ENCODE measurements at regions not wholly inside any gene's neighbourhood (a gene's known extent, or its start where the extent isn't known, plus 50 kb on each side); places are given as distances from the start of the nearest gene placed in this dataset.

- Mint-ChIP-seq H3K9me3 (ENCODE audit: unreplicated experiment) (no peaks in the 10 kb centered on the region), H3K27ac (ENCODE audit: unreplicated experiment) (no peak overlapping the region), H3K4me1 (ENCODE audit: low read depth, unreplicated experiment) (peaks cover 18% of the 10 kb centered on the region), H3K36me3 (ENCODE audit: insufficient read depth, unreplicated experiment) (no peaks in the 10 kb centered on the region), H3K4me3 (ENCODE audit: unreplicated experiment) (no peak overlapping the region), H3K27me3 (ENCODE audit: insufficient read depth, unreplicated experiment) (no peaks in the 10 kb centered on the region)
- Histone ChIP-seq H3K27me3 (replicated peaks; ENCODE audit: control insufficient read depth, insufficient read depth, low read length) (no peaks in the 10 kb centered on the region), H3K4me3 (ENCODE audit: low read depth, low read length) (no peak overlapping the region), H3K36me3 (ENCODE audit: control insufficient read depth, insufficient read depth, low read length) (no peaks in the 10 kb centered on the region), H3K9me3 (no peaks in the 10 kb centered on the region), H3K4me1 (peaks cover 34% of the 10 kb centered on the region)
- no TSS peak for BruUV-seq (replicated peaks)
- ChIA-PET CTCF (no interaction called here), POLR2A (no interaction called here)
- peak in 1 of 2 experiments; percentile 45 for DNase-seq
- TF ChIP-seq CTCF (IDR thresholded peaks at IDR 0.05; ENCODE audit: insufficient read depth in 1 of 2, low read depth in 1 of 2, low read length in 1 of 2, severe bottlenecking in 1 of 2, unreplicated experiment in 1 of 2): peak; percentile 43 to 74
- intact Hi-C loops (cut with micrococcal nuclease; ENCODE audit: unreplicated experiment): no loop called here
Observed at GRCh38 chr15:66838671-66839239, 136.7 kb downstream of the SMAD6 start.

GRCh38 chr15:66839506-66840112 lies 137.6 kb downstream of the SMAD6 start:
- no peak for TF ChIP-seq CTCF (IDR thresholded peaks at IDR 0.05; ENCODE audit: insufficient read depth in 1 of 2, low read depth in 1 of 2, low read length in 1 of 2, severe bottlenecking in 1 of 2, unreplicated experiment in 1 of 2)
- peaks cover 36% of the 10 kb centered on the region for H3K4me1 ChIP-seq
- BruUV-seq (replicated peaks): no TSS peak
- Mint-ChIP-seq H3K36me3 (ENCODE audit: insufficient read depth, unreplicated experiment) (no peaks in the 10 kb centered on the region), H3K4me3 (ENCODE audit: unreplicated experiment) (no peak overlapping the region), H3K27ac (ENCODE audit: unreplicated experiment) (no peak overlapping the region), H3K9me3 (ENCODE audit: unreplicated experiment) (no peaks in the 10 kb centered on the region), H3K27me3 (ENCODE audit: insufficient read depth, unreplicated experiment) (no peaks in the 10 kb centered on the region), H3K4me1 (ENCODE audit: low read depth, unreplicated experiment) (peaks cover 12% of the 10 kb centered on the region)
- intact Hi-C loops (cut with micrococcal nuclease; ENCODE audit: unreplicated experiment): no loop called here
- H3K27me3 ChIP-seq (replicated peaks; ENCODE audit: control insufficient read depth, insufficient read depth, low read length): no peaks in the 10 kb centered on the region
- POLR2A ChIA-PET: no interaction called here
- no peak for DNase-seq
- CTCF ChIA-PET: interaction anchor here (0.5 kb wide), 1 partner anchor 13 kb away, joined by 3 read pairs; no protein-coding TSS in a partner anchor
- no peaks in the 10 kb centered on the region for H3K9me3 ChIP-seq
- H3K36me3 ChIP-seq (ENCODE audit: control insufficient read depth, insufficient read depth, low read length): no peaks in the 10 kb centered on the region
- H3K4me3 ChIP-seq (ENCODE audit: low read depth, low read length): no peak overlapping the region

GRCh38 chr15:66840615-66841390 lies 138.8 kb downstream of the SMAD6 start:
- H3K4me1 ChIP-seq: peaks cover 26% of the 10 kb centered on the region
- no peaks in the 10 kb centered on the region for H3K9me3 Mint-ChIP-seq (ENCODE audit: unreplicated experiment)
- no peaks in the 10 kb centered on the region for H3K36me3 Mint-ChIP-seq (ENCODE audit: insufficient read depth, unreplicated experiment)
- H3K4me3 ChIP-seq (ENCODE audit: low read depth, low read length): no peak overlapping the region
- no peaks in the 10 kb centered on the region for H3K9me3 ChIP-seq
- no peak for DNase-seq
- H3K27ac Mint-ChIP-seq (ENCODE audit: unreplicated experiment): peak overlapping the region; percentile 96
- H3K36me3 ChIP-seq (ENCODE audit: control insufficient read depth, insufficient read depth, low read length): no peaks in the 10 kb centered on the region
- ChIA-PET CTCF (no interaction called here), POLR2A (no interaction called here)
- intact Hi-C loops (cut with micrococcal nuclease; ENCODE audit: unreplicated experiment): no loop called here
- BruUV-seq (replicated peaks): no TSS peak
- no peaks in the 10 kb centered on the region for H3K27me3 Mint-ChIP-seq (ENCODE audit: insufficient read depth, unreplicated experiment)
- peaks cover 12% of the 10 kb centered on the region for H3K4me1 Mint-ChIP-seq (ENCODE audit: low read depth, unreplicated experiment)
- no peaks in the 10 kb centered on the region for H3K27me3 ChIP-seq (replicated peaks; ENCODE audit: control insufficient read depth, insufficient read depth, low read length)
- H3K4me3 Mint-ChIP-seq (ENCODE audit: unreplicated experiment): peak overlapping the region; percentile 89
- TF ChIP-seq CTCF (IDR thresholded peaks at IDR 0.05; ENCODE audit: insufficient read depth in 1 of 2, low read depth in 1 of 2, low read length in 1 of 2, severe bottlenecking in 1 of 2, unreplicated experiment in 1 of 2): no peak

Data from Caco-2 (cell line).